ENCODE measurements at regions not wholly inside any gene's neighbourhood (a gene's known extent, or its start where the extent isn't known, plus 50 kb on each side); places are given as distances from the start of the nearest gene placed in this dataset.

GRCh38 chr12:94010307-94010706 is 138.1 kb upstream of the PLXNC1 start:
- TF ChIP-seq POLR2A (IDR thresholded peaks at IDR 0.05) (no peak), EP300 (IDR thresholded peaks at IDR 0.05) (no peak)
- TF ChIP-seq, protein P1, sequence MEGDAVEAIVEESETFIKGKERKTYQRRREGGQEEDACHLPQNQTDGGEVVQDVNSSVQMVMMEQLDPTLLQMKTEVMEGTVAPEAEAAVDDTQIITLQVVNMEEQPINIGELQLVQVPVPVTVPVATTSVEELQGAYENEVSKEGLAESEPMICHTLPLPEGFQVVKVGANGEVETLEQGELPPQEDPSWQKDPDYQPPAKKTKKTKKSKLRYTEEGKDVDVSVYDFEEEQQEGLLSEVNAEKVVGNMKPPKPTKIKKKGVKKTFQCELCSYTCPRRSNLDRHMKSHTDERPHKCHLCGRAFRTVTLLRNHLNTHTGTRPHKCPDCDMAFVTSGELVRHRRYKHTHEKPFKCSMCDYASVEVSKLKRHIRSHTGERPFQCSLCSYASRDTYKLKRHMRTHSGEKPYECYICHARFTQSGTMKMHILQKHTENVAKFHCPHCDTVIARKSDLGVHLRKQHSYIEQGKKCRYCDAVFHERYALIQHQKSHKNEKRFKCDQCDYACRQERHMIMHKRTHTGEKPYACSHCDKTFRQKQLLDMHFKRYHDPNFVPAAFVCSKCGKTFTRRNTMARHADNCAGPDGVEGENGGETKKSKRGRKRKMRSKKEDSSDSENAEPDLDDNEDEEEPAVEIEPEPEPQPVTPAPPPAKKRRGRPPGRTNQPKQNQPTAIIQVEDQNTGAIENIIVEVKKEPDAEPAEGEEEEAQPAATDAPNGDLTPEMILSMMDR (IDR thresholded peaks at IDR 0.05), result no peak
